ENCODE measurements at regions not wholly inside any gene's neighbourhood (a gene's known extent, or its start where the extent isn't known, plus 50 kb on each side); places are given as distances from the start of the nearest gene placed in this dataset.

GRCh38 chr9:111272581-111272980 is 57.4 kb downstream of the OR2K2 start (continued):
- no peak for TF ChIP-seq REST (IDR thresholded peaks at IDR 0.05; ENCODE audit: low read depth)

- no TSS peak for BruUV-seq (replicated peaks)
- RAD21 ChIA-PET (ENCODE audit: low non-redundant PET in 1 of 2, low total read pairs in 2 of 2, uncharacterized antibody in 2 of 2, unreplicated experiment in 2 of 2): no interaction called here
- no peak for ATAC-seq
- Histone ChIP-seq H3K27me3 (ENCODE audit: insufficient read depth, low read length) (no peaks in the 10 kb centered on the region), H3K4me3 (replicated peaks in 1 of 2; ENCODE audit: low read depth in 1 of 2, low read length in 2 of 2) (no peak overlapping the region), H3K27ac (ENCODE audit: low read depth, low read length) (no peak overlapping the region), H4K20me1 (ENCODE audit: insufficient read depth) (no peaks in the 10 kb centered on the region), H3K4me1 (ENCODE audit: control insufficient read depth in 1 of 2, insufficient read depth in 2 of 2, low read length in 2 of 2) (no peaks in the 10 kb centered on the region), H3K9me3 (ENCODE audit: control insufficient read depth in 1 of 2, insufficient read depth in 1 of 2, low read depth in 1 of 2, low read length in 2 of 2) (no peaks in the 10 kb centered on the region), H2AFZ (ENCODE audit: low read depth, low read length, poor library complexity, severe bottlenecking) (no peak overlapping the region), H3K4me2 (ENCODE audit: low read length) (no peak overlapping the region), H3K9ac (ENCODE audit: low read length) (no peak overlapping the region), H3K79me2 (ENCODE audit: insufficient read depth, low read length) (no peaks in the 10 kb centered on the region), H3K9me2 (ENCODE audit: insufficient read depth) (no peaks in the 10 kb centered on the region), H3K36me3 (ENCODE audit: control insufficient read depth in 1 of 2, insufficient read depth in 2 of 2, low read length in 2 of 2) (no peaks in the 10 kb centered on the region)
- POLR2A ChIA-PET: no interaction called here
- intact Hi-C loops (cut with micrococcal nuclease): no loop called here
- CTCF ChIA-PET: no interaction called here
- no peak for DNase-seq (ENCODE audit: low read depth, low spot score)
- TF ChIP-seq YY1 (IDR thresholded peaks at IDR 0.05; ENCODE audit: extremely low read depth, insufficient replicate concordance, low read depth, low read length) (no peak), CTCF (IDR thresholded peaks at IDR 0.05 in 2 of 3, conservative IDR thresholded peaks at IDR 0.05 in 1 of 3; ENCODE audit: borderline replicate concordance in 1 of 3, insufficient read depth in 1 of 3, low read depth in 2 of 3, low read length in 2 of 3) (no peak), SRF (IDR thresholded peaks at IDR 0.05; ENCODE audit: low read depth) (no peak), POLR2A (IDR thresholded peaks at IDR 0.05; ENCODE audit: borderline replicate concordance, extremely low read depth, insufficient read depth, insufficient read length) (no peak), ZNF274 (IDR thresholded peaks at IDR 0.05; ENCODE audit: low read depth, low read length) (no peak)
Observed at GRCh38 chr9:111271481-111272080, 58.4 kb downstream of the OR2K2 start.

Data from HCT116 (cell line).